Glutamatergic neuron (in vitro differentiated cells): ENCODE measurements at regions not wholly inside any gene's neighbourhood (a gene's known extent, or its start where the extent isn't known, plus 50 kb on each side); places are given as distances from the start of the nearest gene placed in this dataset.
"Not testable (repeated sequence)": the region's sequence is repeated elsewhere in the genome, so short reads cannot be mapped to it uniquely, and the experiment has no call there.

Experiments
- DNase-seq: peaks from one replicate; pipeline ENCODE4 v3.0.0; 2022
- H3K27ac Mint-ChIP-seq: one replicate; pipeline ENCODE4 v1.8.0; 2020; ENCODE audit warnings: mild to moderate bottlenecking, mixed read lengths, inconsistent platforms; ENCODE audit not compliant: unreplicated experiment
- H3K27me3 Mint-ChIP-seq: one replicate; pipeline ENCODE4 v1.8.0; 2020; ENCODE audit warnings: mild to moderate bottlenecking, moderate library complexity, mixed read lengths, inconsistent platforms; ENCODE audit not compliant: unreplicated experiment
- H3K36me3 Mint-ChIP-seq: one replicate; pipeline ENCODE4 v1.8.0; 2020; ENCODE audit warnings: mild to moderate bottlenecking, mixed read lengths, inconsistent platforms; ENCODE audit not compliant: unreplicated experiment
- H3K4me1 Mint-ChIP-seq: one replicate; pipeline ENCODE4 v1.8.0; 2020; ENCODE audit warnings: mild to moderate bottlenecking, low read depth, mixed read lengths, inconsistent platforms; ENCODE audit not compliant: unreplicated experiment
- H3K4me3 Mint-ChIP-seq: one replicate; pipeline ENCODE4 v1.8.0; 2020; ENCODE audit warnings: mild to moderate bottlenecking, mixed read lengths, inconsistent platforms; ENCODE audit not compliant: unreplicated experiment
- H3K9me3 Mint-ChIP-seq: one replicate; pipeline ENCODE4 v1.8.0; 2020; ENCODE audit warnings: mild to moderate bottlenecking, moderate library complexity, mixed read lengths, inconsistent platforms; ENCODE audit not compliant: unreplicated experiment
- TF ChIP-seq, protein P1 (sequence below): fragments of 200-600 bp; sonication (generic); IDR thresholded peaks from one replicate; pipeline ENCODE4 v1.5.0; 2021; ENCODE audit not compliant: partially characterized antibody, unreplicated experiment

GRCh38 chr15:66885281-66885915 is 180.0 kb upstream of the SMAD3 start:
- Mint-ChIP-seq H3K36me3 (no peaks in the 10 kb centered on the region), H3K27me3 (peaks cover 8% of the 10 kb centered on the region), H3K27ac (no peak overlapping the region), H3K4me3 (no peak overlapping the region), H3K9me3 (no peaks in the 10 kb centered on the region), H3K4me1 (peaks cover 3% of the 10 kb centered on the region)
- TF ChIP-seq, protein P1, sequence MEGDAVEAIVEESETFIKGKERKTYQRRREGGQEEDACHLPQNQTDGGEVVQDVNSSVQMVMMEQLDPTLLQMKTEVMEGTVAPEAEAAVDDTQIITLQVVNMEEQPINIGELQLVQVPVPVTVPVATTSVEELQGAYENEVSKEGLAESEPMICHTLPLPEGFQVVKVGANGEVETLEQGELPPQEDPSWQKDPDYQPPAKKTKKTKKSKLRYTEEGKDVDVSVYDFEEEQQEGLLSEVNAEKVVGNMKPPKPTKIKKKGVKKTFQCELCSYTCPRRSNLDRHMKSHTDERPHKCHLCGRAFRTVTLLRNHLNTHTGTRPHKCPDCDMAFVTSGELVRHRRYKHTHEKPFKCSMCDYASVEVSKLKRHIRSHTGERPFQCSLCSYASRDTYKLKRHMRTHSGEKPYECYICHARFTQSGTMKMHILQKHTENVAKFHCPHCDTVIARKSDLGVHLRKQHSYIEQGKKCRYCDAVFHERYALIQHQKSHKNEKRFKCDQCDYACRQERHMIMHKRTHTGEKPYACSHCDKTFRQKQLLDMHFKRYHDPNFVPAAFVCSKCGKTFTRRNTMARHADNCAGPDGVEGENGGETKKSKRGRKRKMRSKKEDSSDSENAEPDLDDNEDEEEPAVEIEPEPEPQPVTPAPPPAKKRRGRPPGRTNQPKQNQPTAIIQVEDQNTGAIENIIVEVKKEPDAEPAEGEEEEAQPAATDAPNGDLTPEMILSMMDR = no peak
- no peak for DNase-seq

DNA sequence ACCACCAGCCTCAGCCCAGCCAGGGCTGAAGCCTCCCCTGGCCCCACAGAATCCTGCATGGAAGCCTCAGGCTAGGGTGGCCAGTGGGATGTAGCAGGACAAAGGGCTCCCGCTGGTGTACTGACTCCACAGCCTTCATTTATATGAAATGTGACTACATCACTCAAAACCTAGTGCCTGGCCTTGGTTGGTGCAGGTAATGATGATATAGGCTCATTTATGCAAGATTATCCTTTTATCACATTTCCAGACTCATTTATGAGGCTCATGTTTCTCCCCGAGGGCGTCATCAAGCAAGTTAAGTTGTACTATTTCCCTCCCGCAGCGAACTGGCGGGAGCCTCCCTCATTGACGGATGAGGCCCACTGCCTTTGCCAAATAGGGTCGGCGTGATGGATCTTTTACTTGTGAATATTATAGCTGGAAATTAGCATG is 179.1 kb upstream of the SMAD3 start:
- Mint-ChIP-seq H3K9me3 (peaks cover 2% of the 10 kb centered on the region), H3K36me3 (peaks cover under 1% of the 10 kb centered on the region), H3K27ac (no peak overlapping the region), H3K27me3 (peaks cover 6% of the 10 kb centered on the region), H3K4me1 (peaks cover 3% of the 10 kb centered on the region), H3K4me3 (no peak overlapping the region)
- TF ChIP-seq, protein P1 = no peak
- DNase-seq = no peak

DNA sequence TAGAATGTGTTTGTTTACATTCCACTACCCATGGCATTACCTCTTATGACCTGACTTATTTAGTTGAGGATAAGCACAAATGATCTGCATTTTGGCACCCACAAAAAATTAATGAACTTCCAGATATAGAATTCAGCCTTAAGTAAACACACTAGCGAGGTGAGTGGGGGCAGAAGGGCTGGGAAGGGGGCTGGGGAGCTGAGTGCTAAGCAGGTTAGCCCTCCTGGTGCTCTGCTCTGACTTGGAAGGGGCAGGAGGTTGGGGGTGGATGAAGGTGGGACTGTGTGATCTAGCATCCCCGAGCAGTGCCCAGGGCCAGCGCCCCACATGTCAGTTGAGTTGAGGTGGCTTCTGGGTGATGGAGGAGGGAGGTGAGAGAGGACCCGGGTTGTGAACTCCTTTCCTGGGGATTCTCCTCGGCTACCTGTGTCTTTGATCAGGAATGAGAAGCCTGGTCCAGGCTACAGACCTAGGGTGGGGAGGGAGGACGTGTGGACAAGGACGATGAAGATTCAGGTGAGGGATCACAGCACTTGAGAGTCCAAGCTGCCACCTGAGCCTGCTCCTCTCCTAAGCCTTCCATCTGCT is 178.6 kb upstream of the SMAD3 start:
- no peak overlapping the region for H3K27ac Mint-ChIP-seq
- DNase-seq = no peak
- TF ChIP-seq, protein P1 = no peak
- peaks cover 3% of the 10 kb centered on the region for H3K4me1 Mint-ChIP-seq
- H3K9me3 Mint-ChIP-seq = peaks cover 4% of the 10 kb centered on the region
- H3K36me3 Mint-ChIP-seq = peaks cover 6% of the 10 kb centered on the region
- H3K27me3 Mint-ChIP-seq = peaks cover 6% of the 10 kb centered on the region
- H3K4me3 Mint-ChIP-seq = no peak overlapping the region

DNA sequence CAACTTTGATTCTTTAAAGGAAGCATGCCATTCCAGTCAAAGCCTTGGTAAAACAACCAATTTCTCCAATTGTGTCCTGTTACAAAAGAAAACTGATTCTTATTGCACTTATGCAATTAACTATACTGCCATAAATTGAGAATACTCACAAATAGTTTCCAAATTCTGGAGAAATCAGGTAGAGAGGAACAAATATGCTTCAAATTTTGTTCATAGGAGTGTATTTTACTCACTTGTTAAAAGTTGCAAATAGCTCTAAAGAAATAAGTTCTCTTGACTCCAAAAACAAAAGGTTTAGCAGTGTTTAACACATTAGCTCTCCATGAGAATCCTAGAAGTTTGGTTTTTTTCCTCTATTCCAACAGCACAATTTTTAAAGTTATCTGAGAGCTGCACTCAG is 176.1 kb upstream of the SMAD3 start:
- H3K4me3 Mint-ChIP-seq, H3K27ac Mint-ChIP-seq, H3K4me1 Mint-ChIP-seq, H3K9me3 Mint-ChIP-seq, H3K36me3 Mint-ChIP-seq, DNase-seq, H3K27me3 Mint-ChIP-seq: not testable (repeated sequence)

DNA sequence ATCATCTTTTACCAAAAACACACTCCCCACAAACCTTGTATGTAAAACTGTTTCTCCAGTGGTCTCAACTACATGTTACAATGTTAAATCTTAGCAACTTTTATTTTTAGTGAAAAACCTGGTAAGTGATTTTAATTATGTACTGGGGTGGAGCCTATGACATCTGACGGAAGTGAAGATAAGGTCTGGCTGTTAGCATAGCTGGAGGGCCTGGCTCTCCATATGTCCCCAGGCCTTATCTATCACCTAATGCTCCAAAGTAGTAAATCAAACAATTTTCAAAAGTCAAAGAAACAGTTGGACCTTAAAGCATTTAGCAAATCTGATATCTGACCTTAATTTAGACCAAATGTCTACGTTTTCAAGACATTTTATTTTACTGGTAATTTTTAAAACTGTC is 173.6 kb upstream of the SMAD3 start:
- no peaks in the 10 kb centered on the region for H3K27me3 Mint-ChIP-seq
- H3K36me3 Mint-ChIP-seq = peaks cover 6% of the 10 kb centered on the region
- H3K4me1 Mint-ChIP-seq = no peaks in the 10 kb centered on the region
- peaks cover 6% of the 10 kb centered on the region for H3K9me3 Mint-ChIP-seq
- H3K4me3 Mint-ChIP-seq = no peak overlapping the region
- TF ChIP-seq, protein P1 = no peak
- no peak for DNase-seq
- H3K27ac Mint-ChIP-seq = no peak overlapping the region
